ENCODE measurements at regions not wholly inside any gene's neighbourhood (a gene's known extent, or its start where the extent isn't known, plus 50 kb on each side); places are given as distances from the start of the nearest gene placed in this dataset.

DNA sequence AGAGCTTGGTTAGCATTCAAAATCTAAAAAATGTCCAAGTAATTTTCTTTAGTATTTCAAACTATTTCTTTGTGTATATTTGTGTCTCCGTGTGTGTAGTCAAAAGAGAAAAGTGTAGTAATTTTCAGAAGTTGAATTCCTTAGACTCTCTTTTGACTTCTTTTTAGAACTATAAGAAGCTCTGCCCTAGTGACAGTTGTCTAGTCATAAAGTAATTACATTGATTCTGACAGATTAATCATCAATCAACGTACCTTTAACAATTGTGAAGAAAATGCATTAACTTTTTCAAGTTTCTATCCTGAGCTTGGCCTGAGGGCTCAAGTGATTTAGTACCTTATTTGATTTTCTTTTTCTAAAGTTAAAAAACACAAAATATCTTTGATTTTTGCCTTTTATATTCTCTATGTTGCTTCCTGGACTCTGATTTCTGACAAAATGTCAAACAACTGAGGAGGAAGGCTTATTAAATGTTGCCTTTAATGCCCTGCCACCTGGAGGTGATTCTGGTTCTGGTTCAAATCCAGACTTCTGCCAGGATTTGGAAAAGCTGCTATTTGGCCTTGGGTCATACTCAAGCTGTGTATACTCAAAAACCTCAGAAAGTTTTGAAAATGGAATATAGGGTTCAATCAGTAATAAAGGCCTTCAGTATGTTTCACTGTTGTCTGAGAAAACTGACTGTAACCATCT lies 653.6 kb downstream of the NSUN3 start:
- TF ChIP-seq EGR2 (tag by site-specific recombination; IDR thresholded peaks at IDR 0.05; ENCODE audit: low read depth) (no peak), ZNF138 (tag by site-specific recombination; IDR thresholded peaks at IDR 0.05; ENCODE audit: borderline replicate concordance) (no peak), ZNF404 (tag by site-specific recombination; IDR thresholded peaks at IDR 0.05) (no peak), ZNF548 (tag by site-specific recombination; IDR thresholded peaks at IDR 0.05) (no peak), ZNF274 (IDR thresholded peaks at IDR 0.05; ENCODE audit: low read length) (no peak), ZNF274 (tag by site-specific recombination; IDR thresholded peaks at IDR 0.05; ENCODE audit: borderline replicate concordance) (no peak), SALL2 (tag by site-specific recombination; IDR thresholded peaks at IDR 0.05; ENCODE audit: borderline replicate concordance) (no peak), ZBTB1 (tag by site-specific recombination; IDR thresholded peaks at IDR 0.05) (no peak), ZFP3 (tag by site-specific recombination; IDR thresholded peaks at IDR 0.05; ENCODE audit: low read depth) (no peak), ZNF701 (tag by site-specific recombination; IDR thresholded peaks at IDR 0.05) (no peak), ZNF48 (tag by site-specific recombination; IDR thresholded peaks at IDR 0.05) (no peak)
- TF ChIP-seq, protein P1, sequence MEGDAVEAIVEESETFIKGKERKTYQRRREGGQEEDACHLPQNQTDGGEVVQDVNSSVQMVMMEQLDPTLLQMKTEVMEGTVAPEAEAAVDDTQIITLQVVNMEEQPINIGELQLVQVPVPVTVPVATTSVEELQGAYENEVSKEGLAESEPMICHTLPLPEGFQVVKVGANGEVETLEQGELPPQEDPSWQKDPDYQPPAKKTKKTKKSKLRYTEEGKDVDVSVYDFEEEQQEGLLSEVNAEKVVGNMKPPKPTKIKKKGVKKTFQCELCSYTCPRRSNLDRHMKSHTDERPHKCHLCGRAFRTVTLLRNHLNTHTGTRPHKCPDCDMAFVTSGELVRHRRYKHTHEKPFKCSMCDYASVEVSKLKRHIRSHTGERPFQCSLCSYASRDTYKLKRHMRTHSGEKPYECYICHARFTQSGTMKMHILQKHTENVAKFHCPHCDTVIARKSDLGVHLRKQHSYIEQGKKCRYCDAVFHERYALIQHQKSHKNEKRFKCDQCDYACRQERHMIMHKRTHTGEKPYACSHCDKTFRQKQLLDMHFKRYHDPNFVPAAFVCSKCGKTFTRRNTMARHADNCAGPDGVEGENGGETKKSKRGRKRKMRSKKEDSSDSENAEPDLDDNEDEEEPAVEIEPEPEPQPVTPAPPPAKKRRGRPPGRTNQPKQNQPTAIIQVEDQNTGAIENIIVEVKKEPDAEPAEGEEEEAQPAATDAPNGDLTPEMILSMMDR (tag by site-specific recombination; IDR thresholded peaks at IDR 0.05) = no peak
- TF ChIP-seq, protein P2, sequence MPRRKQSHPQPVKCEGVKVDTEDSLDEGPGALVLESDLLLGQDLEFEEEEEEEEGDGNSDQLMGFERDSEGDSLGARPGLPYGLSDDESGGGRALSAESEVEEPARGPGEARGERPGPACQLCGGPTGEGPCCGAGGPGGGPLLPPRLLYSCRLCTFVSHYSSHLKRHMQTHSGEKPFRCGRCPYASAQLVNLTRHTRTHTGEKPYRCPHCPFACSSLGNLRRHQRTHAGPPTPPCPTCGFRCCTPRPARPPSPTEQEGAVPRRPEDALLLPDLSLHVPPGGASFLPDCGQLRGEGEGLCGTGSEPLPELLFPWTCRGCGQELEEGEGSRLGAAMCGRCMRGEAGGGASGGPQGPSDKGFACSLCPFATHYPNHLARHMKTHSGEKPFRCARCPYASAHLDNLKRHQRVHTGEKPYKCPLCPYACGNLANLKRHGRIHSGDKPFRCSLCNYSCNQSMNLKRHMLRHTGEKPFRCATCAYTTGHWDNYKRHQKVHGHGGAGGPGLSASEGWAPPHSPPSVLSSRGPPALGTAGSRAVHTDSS (tag by site-specific recombination; IDR thresholded peaks at IDR 0.05) = no peak
- TF ChIP-seq, protein P3, sequence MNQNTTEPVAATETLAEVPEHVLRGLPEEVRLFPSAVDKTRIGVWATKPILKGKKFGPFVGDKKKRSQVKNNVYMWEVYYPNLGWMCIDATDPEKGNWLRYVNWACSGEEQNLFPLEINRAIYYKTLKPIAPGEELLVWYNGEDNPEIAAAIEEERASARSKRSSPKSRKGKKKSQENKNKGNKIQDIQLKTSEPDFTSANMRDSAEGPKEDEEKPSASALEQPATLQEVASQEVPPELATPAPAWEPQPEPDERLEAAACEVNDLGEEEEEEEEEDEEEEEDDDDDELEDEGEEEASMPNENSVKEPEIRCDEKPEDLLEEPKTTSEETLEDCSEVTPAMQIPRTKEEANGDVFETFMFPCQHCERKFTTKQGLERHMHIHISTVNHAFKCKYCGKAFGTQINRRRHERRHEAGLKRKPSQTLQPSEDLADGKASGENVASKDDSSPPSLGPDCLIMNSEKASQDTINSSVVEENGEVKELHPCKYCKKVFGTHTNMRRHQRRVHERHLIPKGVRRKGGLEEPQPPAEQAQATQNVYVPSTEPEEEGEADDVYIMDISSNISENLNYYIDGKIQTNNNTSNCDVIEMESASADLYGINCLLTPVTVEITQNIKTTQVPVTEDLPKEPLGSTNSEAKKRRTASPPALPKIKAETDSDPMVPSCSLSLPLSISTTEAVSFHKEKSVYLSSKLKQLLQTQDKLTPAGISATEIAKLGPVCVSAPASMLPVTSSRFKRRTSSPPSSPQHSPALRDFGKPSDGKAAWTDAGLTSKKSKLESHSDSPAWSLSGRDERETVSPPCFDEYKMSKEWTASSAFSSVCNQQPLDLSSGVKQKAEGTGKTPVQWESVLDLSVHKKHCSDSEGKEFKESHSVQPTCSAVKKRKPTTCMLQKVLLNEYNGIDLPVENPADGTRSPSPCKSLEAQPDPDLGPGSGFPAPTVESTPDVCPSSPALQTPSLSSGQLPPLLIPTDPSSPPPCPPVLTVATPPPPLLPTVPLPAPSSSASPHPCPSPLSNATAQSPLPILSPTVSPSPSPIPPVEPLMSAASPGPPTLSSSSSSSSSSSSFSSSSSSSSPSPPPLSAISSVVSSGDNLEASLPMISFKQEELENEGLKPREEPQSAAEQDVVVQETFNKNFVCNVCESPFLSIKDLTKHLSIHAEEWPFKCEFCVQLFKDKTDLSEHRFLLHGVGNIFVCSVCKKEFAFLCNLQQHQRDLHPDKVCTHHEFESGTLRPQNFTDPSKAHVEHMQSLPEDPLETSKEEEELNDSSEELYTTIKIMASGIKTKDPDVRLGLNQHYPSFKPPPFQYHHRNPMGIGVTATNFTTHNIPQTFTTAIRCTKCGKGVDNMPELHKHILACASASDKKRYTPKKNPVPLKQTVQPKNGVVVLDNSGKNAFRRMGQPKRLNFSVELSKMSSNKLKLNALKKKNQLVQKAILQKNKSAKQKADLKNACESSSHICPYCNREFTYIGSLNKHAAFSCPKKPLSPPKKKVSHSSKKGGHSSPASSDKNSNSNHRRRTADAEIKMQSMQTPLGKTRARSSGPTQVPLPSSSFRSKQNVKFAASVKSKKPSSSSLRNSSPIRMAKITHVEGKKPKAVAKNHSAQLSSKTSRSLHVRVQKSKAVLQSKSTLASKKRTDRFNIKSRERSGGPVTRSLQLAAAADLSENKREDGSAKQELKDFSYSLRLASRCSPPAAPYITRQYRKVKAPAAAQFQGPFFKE (tag by site-specific recombination; IDR thresholded peaks at IDR 0.05; ENCODE audit: borderline replicate concordance) = no peak
- TF ChIP-seq, protein P4, sequence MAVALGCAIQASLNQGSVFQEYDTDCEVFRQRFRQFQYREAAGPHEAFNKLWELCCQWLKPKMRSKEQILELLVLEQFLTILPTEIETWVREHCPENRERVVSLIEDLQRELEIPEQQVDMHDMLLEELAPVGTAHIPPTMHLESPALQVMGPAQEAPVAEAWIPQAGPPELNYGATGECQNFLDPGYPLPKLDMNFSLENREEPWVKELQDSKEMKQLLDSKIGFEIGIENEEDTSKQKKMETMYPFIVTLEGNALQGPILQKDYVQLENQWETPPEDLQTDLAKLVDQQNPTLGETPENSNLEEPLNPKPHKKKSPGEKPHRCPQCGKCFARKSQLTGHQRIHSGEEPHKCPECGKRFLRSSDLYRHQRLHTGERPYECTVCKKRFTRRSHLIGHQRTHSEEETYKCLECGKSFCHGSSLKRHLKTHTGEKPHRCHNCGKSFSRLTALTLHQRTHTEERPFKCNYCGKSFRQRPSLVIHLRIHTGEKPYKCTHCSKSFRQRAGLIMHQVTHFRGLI (tag by site-specific recombination; IDR thresholded peaks at IDR 0.05) = no peak

Data from HEK293 (cell line).